ENCODE measurements at regions not wholly inside any gene's neighbourhood (a gene's known extent, or its start where the extent isn't known, plus 50 kb on each side); places are given as distances from the start of the nearest gene placed in this dataset.

DNA sequence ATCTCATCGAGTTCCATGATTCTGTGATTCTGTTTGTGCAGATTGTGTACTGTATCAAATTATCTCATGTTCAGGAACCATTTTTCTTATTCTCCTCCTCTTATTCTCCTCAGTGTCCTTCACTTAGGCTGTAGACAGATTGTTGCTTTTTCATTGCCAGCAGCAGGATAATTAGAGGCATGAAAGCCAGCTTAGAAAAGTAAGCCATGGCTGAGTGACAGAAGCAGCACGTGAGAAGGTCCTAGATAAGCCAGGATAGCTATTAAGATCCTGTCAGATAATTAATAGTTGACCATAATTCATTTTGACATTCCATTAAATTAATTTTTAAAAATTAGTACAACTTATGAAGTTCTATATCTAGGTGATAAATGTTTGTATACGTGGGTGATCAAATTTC, 60.8 kb upstream of the PRKACB start:
- no peaks in the 10 kb centered on the region for H3K36me3 Mint-ChIP-seq (ENCODE audit: unreplicated experiment)
- peaks cover 2% of the 10 kb centered on the region for H3K27me3 Mint-ChIP-seq (ENCODE audit: unreplicated experiment)
- no peak overlapping the region for H3K4me3 Mint-ChIP-seq (ENCODE audit: unreplicated experiment)
- H3K27ac Mint-ChIP-seq (ENCODE audit: unreplicated experiment): no peak overlapping the region
- no peaks in the 10 kb centered on the region for H3K9me3 Mint-ChIP-seq (ENCODE audit: unreplicated experiment)
- TF ChIP-seq, protein P1, sequence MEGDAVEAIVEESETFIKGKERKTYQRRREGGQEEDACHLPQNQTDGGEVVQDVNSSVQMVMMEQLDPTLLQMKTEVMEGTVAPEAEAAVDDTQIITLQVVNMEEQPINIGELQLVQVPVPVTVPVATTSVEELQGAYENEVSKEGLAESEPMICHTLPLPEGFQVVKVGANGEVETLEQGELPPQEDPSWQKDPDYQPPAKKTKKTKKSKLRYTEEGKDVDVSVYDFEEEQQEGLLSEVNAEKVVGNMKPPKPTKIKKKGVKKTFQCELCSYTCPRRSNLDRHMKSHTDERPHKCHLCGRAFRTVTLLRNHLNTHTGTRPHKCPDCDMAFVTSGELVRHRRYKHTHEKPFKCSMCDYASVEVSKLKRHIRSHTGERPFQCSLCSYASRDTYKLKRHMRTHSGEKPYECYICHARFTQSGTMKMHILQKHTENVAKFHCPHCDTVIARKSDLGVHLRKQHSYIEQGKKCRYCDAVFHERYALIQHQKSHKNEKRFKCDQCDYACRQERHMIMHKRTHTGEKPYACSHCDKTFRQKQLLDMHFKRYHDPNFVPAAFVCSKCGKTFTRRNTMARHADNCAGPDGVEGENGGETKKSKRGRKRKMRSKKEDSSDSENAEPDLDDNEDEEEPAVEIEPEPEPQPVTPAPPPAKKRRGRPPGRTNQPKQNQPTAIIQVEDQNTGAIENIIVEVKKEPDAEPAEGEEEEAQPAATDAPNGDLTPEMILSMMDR (IDR thresholded peaks at IDR 0.05; ENCODE audit: partially characterized antibody, unreplicated experiment): no peak
- DNase-seq: no peak
- peaks cover 2% of the 10 kb centered on the region for H3K4me1 Mint-ChIP-seq (ENCODE audit: low read depth, unreplicated experiment)

DNA sequence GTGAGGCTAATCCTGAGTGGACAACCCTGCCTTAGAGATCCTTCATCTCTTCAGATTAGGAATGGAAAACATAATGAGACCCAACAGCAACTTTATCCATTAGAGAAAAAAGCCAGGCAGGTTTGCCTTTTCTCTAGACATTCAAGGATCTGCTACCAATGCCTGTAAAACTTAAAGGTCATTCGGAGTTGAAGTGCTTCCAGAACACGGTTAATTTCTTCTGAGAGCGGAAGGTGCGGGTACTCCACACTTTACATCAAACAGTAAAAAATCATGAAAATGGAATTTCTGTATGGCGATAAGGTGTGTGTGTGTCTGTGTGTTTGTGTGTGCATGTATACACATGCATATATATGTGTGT, 65.2 kb upstream of the PRKACB start:
- Mint-ChIP-seq H3K27me3 (ENCODE audit: unreplicated experiment) (peaks cover 6% of the 10 kb centered on the region), H3K4me1 (ENCODE audit: low read depth, unreplicated experiment) (peaks cover 5% of the 10 kb centered on the region), H3K27ac (ENCODE audit: unreplicated experiment) (no peak overlapping the region), H3K9me3 (ENCODE audit: unreplicated experiment) (no peaks in the 10 kb centered on the region), H3K4me3 (ENCODE audit: unreplicated experiment) (peak overlapping the region; percentile 87), H3K36me3 (ENCODE audit: unreplicated experiment) (no peaks in the 10 kb centered on the region)
- DNase-seq: no peak
- TF ChIP-seq, protein P1 (IDR thresholded peaks at IDR 0.05; ENCODE audit: partially characterized antibody, unreplicated experiment): no peak

GRCh38 chr1:84078108-84078841, 65.8 kb upstream of the PRKACB start:
- DNase-seq: peak; percentile 60
- TF ChIP-seq, protein P1 (IDR thresholded peaks at IDR 0.05; ENCODE audit: partially characterized antibody, unreplicated experiment): no peak
- Mint-ChIP-seq H3K36me3 (ENCODE audit: unreplicated experiment) (no peaks in the 10 kb centered on the region), H3K4me3 (ENCODE audit: unreplicated experiment) (peak overlapping the region; percentile 87), H3K4me1 (ENCODE audit: low read depth, unreplicated experiment) (peaks cover 5% of the 10 kb centered on the region), H3K27ac (ENCODE audit: unreplicated experiment) (peak overlapping the region; percentile 48), H3K27me3 (ENCODE audit: unreplicated experiment) (peaks cover 6% of the 10 kb centered on the region), H3K9me3 (ENCODE audit: unreplicated experiment) (no peaks in the 10 kb centered on the region)

GRCh38 chr1:84077476-84078107, 66.5 kb upstream of the PRKACB start:
- Mint-ChIP-seq H3K27ac (ENCODE audit: unreplicated experiment) (peak overlapping the region; percentile 92), H3K9me3 (ENCODE audit: unreplicated experiment) (no peaks in the 10 kb centered on the region), H3K27me3 (ENCODE audit: unreplicated experiment) (peaks cover 6% of the 10 kb centered on the region), H3K36me3 (ENCODE audit: unreplicated experiment) (no peaks in the 10 kb centered on the region), H3K4me1 (ENCODE audit: low read depth, unreplicated experiment) (peaks cover 5% of the 10 kb centered on the region), H3K4me3 (ENCODE audit: unreplicated experiment) (peak overlapping the region; percentile 91)
- TF ChIP-seq, protein P1 (IDR thresholded peaks at IDR 0.05; ENCODE audit: partially characterized antibody, unreplicated experiment): no peak
- peak; percentile 87 for DNase-seq

DNA sequence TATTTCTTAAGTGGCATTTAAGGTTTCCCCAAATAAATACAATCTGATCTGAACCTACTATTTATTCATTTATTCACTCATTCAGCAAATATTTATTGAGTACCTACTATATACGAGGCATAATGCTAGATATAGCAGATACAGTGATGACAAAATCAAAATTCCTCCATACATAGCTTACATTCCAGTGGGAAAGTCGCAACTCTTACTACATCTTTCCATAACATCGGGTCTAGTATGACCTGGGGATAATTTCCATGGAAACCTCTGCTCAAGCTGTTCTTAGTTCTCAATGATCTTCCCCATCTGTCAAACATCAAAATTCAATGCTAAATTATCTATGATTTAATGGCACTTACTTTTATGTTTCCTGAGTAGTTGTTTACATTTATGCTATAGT, 70.8 kb upstream of the PRKACB start:
- Mint-ChIP-seq H3K9me3 (ENCODE audit: unreplicated experiment) (peaks cover 2% of the 10 kb centered on the region), H3K4me1 (ENCODE audit: low read depth, unreplicated experiment) (peaks cover 3% of the 10 kb centered on the region), H3K27me3 (ENCODE audit: unreplicated experiment) (peaks cover 4% of the 10 kb centered on the region), H3K36me3 (ENCODE audit: unreplicated experiment) (no peaks in the 10 kb centered on the region), H3K27ac (ENCODE audit: unreplicated experiment) (no peak overlapping the region), H3K4me3 (ENCODE audit: unreplicated experiment) (no peak overlapping the region)
- DNase-seq: no peak
- TF ChIP-seq, protein P1 (IDR thresholded peaks at IDR 0.05; ENCODE audit: partially characterized antibody, unreplicated experiment): no peak

Data from glutamatergic neuron (in vitro differentiated cells).